H1 (cell line): ENCODE measurements at regions not wholly inside any gene's neighbourhood (a gene's known extent, or its start where the extent isn't known, plus 50 kb on each side); places are given as distances from the start of the nearest gene placed in this dataset.

Experiments used
- ASH2L ChIP-seq: fragments of 200-600, 300-600 bp; sonication (generic); IDR thresholded peaks from one replicate; pipeline ENCODE4 v1.7.1; 2017; ENCODE audit warnings: low read length
- CHD7 ChIP-seq: fragments of 300-600 bp; sonication (generic); IDR thresholded peaks from 2 replicates; pipeline ENCODE4 v1.7.1; 2012; ENCODE audit warnings: low read length, moderate library complexity, mild to moderate bottlenecking, inconsistent platforms; ENCODE audit not compliant: insufficient replicate concordance
- PHF8 ChIP-seq: fragments of 200-600 bp; sonication (generic); conservative IDR thresholded peaks from 2 replicates; pipeline ENCODE4 v1.7.1; 2012; ENCODE audit warnings: low read depth, mild to moderate bottlenecking, inconsistent platforms, low read length, moderate library complexity
- RFX5 ChIP-seq: IDR thresholded peaks from 2 replicates; pipeline ENCODE4 v1.6.1; 2011; ENCODE audit warnings: low read depth, low read length, improper control_type of control experiment, borderline replicate concordance

GRCh38 chr6:88455317-88455716 lies 289.2 kb upstream of the CNR1 start (continued):
- TF ChIP-seq CHD7 (no peak), RFX5 (no peak), PHF8 (no peak), ASH2L (no peak)
- TF ChIP-seq, all 59 proteins: peak for 0
